HCEC 1CT (cell line): ENCODE measurements at regions not wholly inside any gene's neighbourhood (a gene's known extent, or its start where the extent isn't known, plus 50 kb on each side); places are given as distances from the start of the nearest gene placed in this dataset.

Source experiments
- DNase-seq: peaks from one replicate; pipeline ENCODE4 v3.0.0-alpha.2; 2017

DNA sequence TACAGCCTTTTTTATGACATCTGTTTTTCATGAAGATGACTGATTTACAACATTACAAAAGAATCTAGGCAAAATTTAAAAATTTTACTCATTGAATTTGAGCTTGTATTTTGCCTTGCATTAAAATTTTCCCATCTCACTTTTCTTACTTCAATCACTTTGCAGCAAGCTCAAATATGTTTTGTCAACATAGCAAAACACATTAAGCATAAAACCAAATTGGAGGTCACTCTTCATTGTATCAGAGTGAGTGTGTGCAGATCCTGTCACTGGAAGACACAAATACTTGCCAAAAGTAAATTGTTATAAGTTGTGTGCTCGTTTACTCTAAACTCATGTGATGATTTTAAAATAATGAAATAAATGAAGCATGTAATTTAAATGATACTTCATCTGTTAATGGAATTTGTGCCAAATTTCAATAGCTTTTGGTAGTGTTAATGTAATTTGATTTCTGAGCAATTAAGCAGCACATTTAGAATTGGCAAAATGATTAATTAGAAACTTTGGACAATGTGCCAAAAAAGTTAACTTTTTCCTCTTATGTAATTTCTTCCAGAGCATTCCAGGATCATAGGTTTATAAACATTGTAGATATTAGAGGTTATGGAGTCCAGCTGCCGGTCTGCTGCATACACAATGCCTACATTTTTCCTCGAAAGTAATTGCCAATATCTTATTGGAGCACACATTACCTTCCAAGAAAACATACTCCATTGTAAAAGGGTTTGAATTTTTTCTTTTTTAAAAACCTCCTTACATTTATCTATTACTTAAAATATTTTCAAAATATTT, 1078.2 kb upstream of the LRRTM3 start:
- DNase-seq: no peak

DNA sequence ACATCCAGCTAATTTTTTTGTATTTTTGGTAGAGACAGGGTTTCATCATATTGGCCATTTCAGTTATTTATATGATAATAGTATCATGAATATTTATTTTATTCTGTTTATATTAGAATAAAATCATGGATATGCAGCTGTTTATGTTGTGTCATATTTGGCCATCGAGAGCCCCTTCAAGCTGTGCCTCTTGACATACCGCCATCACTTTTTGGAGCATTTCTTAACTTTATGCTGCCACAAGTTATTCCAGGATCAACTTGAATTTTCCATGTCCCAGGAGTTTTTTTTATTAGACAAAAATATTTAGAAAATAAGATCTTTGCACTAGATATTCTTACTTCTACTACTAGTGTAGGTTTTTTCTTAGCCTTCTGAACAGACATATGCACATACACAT, 1067.0 kb upstream of the LRRTM3 start:
- no peak for DNase-seq

DNA sequence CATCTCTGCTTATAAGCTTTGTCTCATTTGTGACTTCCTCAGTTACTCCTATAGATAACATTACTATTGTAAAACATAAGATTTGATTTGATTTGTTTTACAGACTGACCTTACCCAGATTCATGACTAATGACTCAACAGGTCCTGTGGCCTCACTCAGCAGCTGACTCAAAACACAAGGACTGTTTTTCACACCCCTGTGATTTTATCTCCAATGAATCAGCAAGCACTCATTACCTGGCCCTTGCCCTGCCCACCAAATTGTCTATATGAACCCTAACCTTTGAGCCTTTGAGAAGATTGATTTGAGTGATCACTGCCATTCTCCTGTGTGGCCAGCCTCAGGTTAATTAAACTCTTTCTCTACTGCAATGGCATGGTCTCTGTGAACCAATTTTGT, 1064.6 kb upstream of the LRRTM3 start:
- DNase-seq: no peak
